DOHH2 (cell line): ENCODE measurements at regions not wholly inside any gene's neighbourhood (a gene's known extent, or its start where the extent isn't known, plus 50 kb on each side); places are given as distances from the start of the nearest gene placed in this dataset.

ENCODE experiments used
- CTCF ChIP-seq: fragments of 200-600 bp; sonication (generic); IDR thresholded peaks from one replicate; pipeline ENCODE4 v1.5.1; 2014; ENCODE audit warnings: antibody characterized with exemption, mild to moderate bottlenecking, low read depth, low read length; ENCODE audit not compliant: poor library complexity, severe bottlenecking
- EZH2phosphoT487 ChIP-seq: fragments of 200-600 bp; sonication (generic); IDR thresholded peaks from 2 replicates; pipeline ENCODE4 v1.6.1; 2017; ENCODE audit warnings: borderline replicate concordance, mild to moderate bottlenecking, antibody characterized with exemption, low read length, moderate library complexity, mixed read lengths

- TF ChIP-seq CTCF (no peak), EZH2phosphoT487 (no peak)
Observed at GRCh38 chr13:33537676-33538075, 252.1 kb upstream of the STARD13 start.
